ENCODE measurements at regions not wholly inside any gene's neighbourhood (a gene's known extent, or its start where the extent isn't known, plus 50 kb on each side); places are given as distances from the start of the nearest gene placed in this dataset.

- Histone ChIP-seq H3K36me3 (no peaks in the 10 kb centered on the region), H3K27me3 (no peaks in the 10 kb centered on the region), H3K27ac (no peak overlapping the region), H3K4me1 (peaks cover 0 to 11% (median 0%) of the 10 kb centered on the region in 3 donors), H3K9me3 (no peaks in the 10 kb centered on the region), H3K4me3 (no peak overlapping the region)
- WGBS, 2 donors = 66 to 72% methylated on average over 4 of the region's 4 CpGs
- DNase-seq = no peak
- intact Hi-C loops (cut with DNase I) = no loop called here
- TF ChIP-seq CTCF (IDR thresholded peaks at IDR 0.05) = no peak
- TF ChIP-seq POLR2A (IDR thresholded peaks at IDR 0.05) = no peak
Measured at GRCh38 chr6:139778106-139778505, 403.7 kb upstream of the CITED2 start.

DNA sequence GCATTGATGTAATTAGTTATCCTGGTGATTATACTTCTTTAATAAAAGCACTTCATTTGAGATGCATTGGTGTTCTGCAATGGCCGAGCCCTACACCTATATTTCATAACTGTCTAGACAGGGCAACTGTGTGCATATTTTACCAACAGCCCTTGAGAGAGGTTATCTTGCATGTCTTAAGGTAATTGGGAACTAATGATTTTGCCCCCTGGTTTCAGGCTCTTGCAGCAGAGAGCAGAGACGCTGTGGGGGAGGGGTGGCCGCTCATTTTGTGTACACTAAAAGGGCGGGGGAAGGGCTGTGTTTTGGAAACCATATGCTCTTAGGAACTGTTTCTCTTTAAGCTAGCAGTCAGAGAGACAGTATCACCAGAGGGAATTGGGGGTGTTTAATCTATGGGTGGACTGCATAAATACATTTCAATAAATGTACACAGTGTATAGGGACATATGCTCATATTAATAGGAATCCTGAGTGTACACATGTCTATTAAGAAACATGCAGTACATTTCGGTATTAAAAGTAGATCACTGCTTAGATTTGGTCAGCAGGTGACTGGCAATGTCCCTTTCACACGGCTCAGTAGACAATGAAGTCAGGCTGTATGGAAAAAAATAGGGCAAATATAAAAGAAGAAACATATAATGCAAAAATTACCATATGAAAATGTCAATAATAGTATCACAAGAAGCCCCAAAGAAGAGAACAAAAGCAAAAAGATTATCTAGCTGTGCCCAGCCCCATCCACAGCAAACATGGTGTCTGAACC, 402.9 kb upstream of the CITED2 start:
- H3K27ac ChIP-seq = no peak overlapping the region
- intact Hi-C loops (cut with DNase I) = no loop called here
- WGBS, 2 donors = 77 to 83% methylated on average over 6 of the region's 6 CpGs
- H3K4me3 ChIP-seq = no peak overlapping the region
- H3K36me3 ChIP-seq = no peaks in the 10 kb centered on the region
- H3K4me1 ChIP-seq = peaks cover 0 to 11% (median 0%) of the 10 kb centered on the region in 3 donors
- H3K27me3 ChIP-seq = no peaks in the 10 kb centered on the region
- no peaks in the 10 kb centered on the region for H3K9me3 ChIP-seq
- no peak for DNase-seq
- no peak for TF ChIP-seq POLR2A (IDR thresholded peaks at IDR 0.05)
- TF ChIP-seq CTCF (IDR thresholded peaks at IDR 0.05) = no peak

GRCh38 chr6:139776041-139776440, 401.6 kb upstream of the CITED2 start:
- WGBS, 2 donors = 64 to 67% methylated on average over 6 of the region's 6 CpGs
- H3K27ac ChIP-seq = no peak overlapping the region
- no peaks in the 10 kb centered on the region for H3K27me3 ChIP-seq
- no peak for DNase-seq
- TF ChIP-seq POLR2A (IDR thresholded peaks at IDR 0.05) (no peak), CTCF (IDR thresholded peaks at IDR 0.05) (no peak)
- H3K4me1 ChIP-seq = peaks cover 0 to 11% (median 0%) of the 10 kb centered on the region in 3 donors
- intact Hi-C loops (cut with DNase I) = no loop called here
- no peak overlapping the region for H3K4me3 ChIP-seq
- H3K9me3 ChIP-seq = no peaks in the 10 kb centered on the region
- H3K36me3 ChIP-seq = no peaks in the 10 kb centered on the region

DNA sequence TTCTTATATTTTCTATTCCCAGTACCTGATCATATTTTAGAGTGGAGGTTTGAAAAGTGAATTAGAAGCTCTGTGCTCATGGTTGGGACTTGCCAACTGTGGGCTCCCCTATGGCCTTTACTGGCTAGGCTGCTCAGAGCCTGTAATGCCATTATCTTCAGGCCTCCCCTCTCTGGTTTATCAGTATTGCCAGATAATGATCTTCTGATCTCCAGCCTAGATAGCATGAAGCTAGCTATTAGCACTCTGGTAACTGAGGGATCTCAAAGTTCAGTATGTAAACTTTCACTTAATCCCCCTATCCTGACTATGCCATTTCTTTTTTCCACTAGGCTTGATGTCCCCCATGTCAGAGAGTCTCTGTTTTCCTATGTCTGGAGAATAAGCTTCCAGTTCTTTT, 393.7 kb upstream of the CITED2 start:
- Histone ChIP-seq H3K4me1 (peaks cover 0 to 24% (median 3%) of the 10 kb centered on the region in 3 donors), H3K27ac (no peak overlapping the region), H3K36me3 (no peaks in the 10 kb centered on the region), H3K9me3 (no peaks in the 10 kb centered on the region), H3K4me3 (no peak overlapping the region), H3K27me3 (no peaks in the 10 kb centered on the region)
- no peak for TF ChIP-seq CTCF (IDR thresholded peaks at IDR 0.05)
- TF ChIP-seq POLR2A (IDR thresholded peaks at IDR 0.05) = no peak
- DNase-seq = no peak
- intact Hi-C loops (cut with DNase I) = no loop called here

DNA sequence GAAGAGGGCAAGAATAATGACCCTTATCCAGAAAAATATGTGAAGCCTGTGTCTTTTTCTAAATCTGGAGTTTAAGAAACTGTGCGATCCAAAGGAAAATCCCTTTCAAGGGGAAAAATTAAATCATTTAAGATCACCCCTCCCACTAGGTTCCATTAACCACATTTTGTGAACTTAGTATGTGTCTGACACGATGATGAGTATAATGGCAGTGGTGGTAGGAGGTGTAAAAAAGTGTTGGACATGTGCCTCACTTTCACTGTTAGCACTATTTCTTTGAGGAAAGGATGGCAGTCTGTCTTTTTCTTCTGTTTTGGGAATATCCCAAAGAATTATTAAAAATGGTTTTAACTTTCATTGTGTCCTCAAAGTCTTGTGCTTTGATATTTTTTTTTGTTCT, 392.3 kb upstream of the CITED2 start:
- no peak for DNase-seq
- intact Hi-C loops (cut with DNase I) = no loop called here
- H3K9me3 ChIP-seq = no peaks in the 10 kb centered on the region
- H3K4me3 ChIP-seq = no peak overlapping the region
- no peaks in the 10 kb centered on the region for H3K36me3 ChIP-seq
- WGBS, 2 donors = 71 to 82% methylated on average over 2 of the region's 2 CpGs
- no peaks in the 10 kb centered on the region for H3K27me3 ChIP-seq
- TF ChIP-seq CTCF (IDR thresholded peaks at IDR 0.05) = no peak
- no peak for TF ChIP-seq POLR2A (IDR thresholded peaks at IDR 0.05)
- peaks cover 0 to 24% (median 3%) of the 10 kb centered on the region in 3 donors for H3K4me1 ChIP-seq
- H3K27ac ChIP-seq = no peak overlapping the region
